Panc1 (cell line): ENCODE measurements at regions not wholly inside any gene's neighbourhood (a gene's known extent, or its start where the extent isn't known, plus 50 kb on each side); places are given as distances from the start of the nearest gene placed in this dataset.

Experiments used
- CTCF ChIP-seq: fragments of 450-650 bp; IDR thresholded peaks from 2 replicates; pipeline ENCODE4 v1.5.1; 2017; ENCODE audit warnings: mild to moderate bottlenecking
- POLR2AphosphoS5 ChIP-seq: IDR thresholded peaks from 2 replicates; pipeline ENCODE4 v1.6.1; 2012; ENCODE audit warnings: mild to moderate bottlenecking, low read depth, low read length, moderate library complexity
- REST ChIP-seq, 2 experiments: IDR thresholded peaks; 2 replicates each; pipeline ENCODE4 v1.6.1; 2011 to 2012; ENCODE audit warnings: low read depth in 2 of 2, control low read depth in 1 of 2, low read length in 1 of 2, mild to moderate bottlenecking in 1 of 2, moderate library complexity in 1 of 2; ENCODE audit not compliant: insufficient read depth in 1 of 2
- TCF7L2 ChIP-seq: IDR thresholded peaks from 2 replicates; pipeline ENCODE4 v1.6.1; 2011; ENCODE audit warnings: mild to moderate bottlenecking, low read depth, low read length, inconsistent platforms

DNA sequence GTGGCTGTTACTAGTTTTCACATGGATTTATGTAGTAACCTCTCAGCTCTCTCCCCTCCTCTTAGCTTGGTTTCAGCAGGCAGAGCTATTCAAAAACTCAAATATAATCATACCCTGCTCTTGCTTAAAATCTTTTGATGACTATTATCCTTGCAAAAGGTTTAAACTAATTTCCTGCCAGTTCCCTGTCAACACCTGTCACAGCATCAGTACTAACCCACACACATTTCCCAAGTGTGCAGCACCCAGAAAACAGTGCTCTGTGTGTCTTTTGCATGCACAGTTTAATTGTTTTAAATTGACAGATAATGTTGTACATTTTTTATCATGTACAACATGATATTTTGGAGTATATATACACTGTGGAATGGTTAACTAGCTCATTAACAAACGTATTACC is 202.0 kb downstream of the PAPSS1 start:
- TF ChIP-seq CTCF (no peak), POLR2AphosphoS5 (no peak), TCF7L2 (no peak), REST (IDR thresholded peaks at IDR 0.05; ENCODE audit: insufficient read depth in 1 of 2, low read depth in 2 of 2, low read length in 1 of 2) (no peak)
